Glomerular visceral epithelial cell (primary cell): ENCODE measurements at regions not wholly inside any gene's neighbourhood (a gene's known extent, or its start where the extent isn't known, plus 50 kb on each side); places are given as distances from the start of the nearest gene placed in this dataset.
A peak's percentile ranks its signal among the peaks of the same experiment; 100 is the strongest.

ENCODE experiments used
- DNase-seq: peaks from one replicate; pipeline ENCODE4 v3.0.0-alpha.2; 2016; ENCODE audit errors: extremely low spot score

DNA sequence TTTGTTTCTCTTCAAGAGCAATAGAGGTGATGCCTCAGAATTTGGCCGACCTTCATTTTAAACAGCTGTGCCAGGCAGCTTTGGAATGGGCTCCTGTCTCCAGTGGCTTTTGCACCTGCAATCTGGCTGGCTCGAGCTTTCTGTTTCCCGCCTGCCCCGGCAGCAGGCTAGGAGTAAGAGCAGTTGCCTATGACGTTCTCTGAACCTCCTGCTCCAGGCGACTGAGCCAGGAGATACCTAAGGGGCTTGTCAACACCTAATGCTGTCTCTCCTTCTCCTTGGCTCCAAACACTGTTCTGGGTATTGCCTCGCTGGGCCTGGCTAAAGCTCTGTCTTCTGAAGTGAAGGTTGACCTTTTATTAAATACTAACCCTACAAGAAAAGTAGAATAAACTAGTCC, 229.9 kb downstream of the LRRN1 start:
- DNase-seq, result no peak

DNA sequence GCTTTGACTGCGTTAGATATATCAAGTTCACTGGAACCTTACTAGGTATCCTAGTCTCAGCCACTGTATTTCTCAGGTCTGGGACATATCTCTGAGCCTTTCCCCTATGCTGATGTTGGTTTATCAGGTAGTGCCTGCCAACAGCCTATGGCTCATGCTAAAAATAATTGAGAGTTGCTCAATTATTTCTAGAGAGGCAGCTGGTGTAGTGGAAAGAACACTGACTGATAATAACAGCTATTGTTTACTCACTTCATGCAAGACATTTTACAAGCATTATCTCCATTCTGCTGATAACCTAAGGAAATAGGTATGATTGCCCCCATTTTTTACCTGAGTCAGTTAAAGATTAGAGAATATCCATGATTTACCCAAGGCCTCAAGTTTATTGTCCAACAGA, 231.4 kb downstream of the LRRN1 start:
- DNase-seq, result no peak

DNA sequence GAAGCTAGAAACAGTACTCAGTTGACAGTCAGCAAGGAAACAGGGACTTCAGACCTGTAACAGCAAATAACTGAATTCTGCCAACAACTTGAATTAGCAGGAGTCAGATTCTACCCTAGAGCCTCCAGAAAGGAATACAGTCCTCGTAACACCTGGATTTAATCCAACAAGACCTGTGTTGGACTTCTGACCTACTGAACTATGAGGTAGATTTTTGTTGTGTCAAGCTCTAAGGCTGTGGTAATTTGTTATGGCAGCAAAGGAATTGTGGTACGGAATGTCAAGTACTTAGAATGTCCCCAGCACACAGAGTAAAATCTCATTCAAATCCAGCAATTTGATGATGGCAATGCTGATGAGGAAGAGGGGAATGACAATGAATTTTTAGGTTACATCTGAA, 234.1 kb downstream of the LRRN1 start:
- no peak for DNase-seq

DNA sequence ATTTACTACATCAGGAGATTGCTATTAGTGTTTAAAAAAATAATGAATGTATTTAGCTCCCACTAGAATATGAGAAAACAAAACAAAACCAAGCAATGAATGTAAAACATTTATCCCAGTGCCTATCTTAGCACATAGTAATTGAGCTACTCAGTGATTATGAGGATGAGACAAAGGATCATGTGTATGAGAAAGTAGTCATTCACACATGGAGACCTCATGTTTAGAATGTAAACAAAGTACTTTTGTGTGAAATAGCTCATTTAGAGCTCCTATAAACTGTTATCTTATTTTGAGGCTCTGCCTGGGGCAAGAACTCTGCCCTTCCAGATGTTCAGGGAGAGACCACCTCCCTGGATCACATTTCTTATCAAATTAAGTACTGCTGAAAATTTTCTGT, 236.8 kb downstream of the LRRN1 start:
- no peak for DNase-seq

DNA sequence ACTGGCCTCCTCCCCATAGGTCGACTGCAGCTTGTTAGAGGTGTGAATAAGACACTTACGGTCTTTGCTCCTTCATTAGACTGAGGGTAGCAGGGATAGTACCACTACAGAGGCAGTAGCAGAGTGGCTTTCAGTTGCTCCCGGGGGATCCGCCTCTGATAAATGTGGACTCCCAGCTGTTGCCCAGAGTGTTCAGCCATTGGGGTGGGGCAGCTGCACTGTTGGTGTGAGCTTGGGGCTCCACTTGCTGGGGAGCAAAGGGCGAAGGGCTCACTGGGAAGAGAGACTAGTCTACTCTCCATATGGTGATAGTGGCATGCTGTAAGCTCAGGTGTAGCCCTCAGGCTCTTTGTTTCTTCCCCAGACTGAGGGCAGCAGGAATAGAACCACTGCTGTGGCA, 239.1 kb downstream of the LRRN1 start:
- no peak for DNase-seq

DNA sequence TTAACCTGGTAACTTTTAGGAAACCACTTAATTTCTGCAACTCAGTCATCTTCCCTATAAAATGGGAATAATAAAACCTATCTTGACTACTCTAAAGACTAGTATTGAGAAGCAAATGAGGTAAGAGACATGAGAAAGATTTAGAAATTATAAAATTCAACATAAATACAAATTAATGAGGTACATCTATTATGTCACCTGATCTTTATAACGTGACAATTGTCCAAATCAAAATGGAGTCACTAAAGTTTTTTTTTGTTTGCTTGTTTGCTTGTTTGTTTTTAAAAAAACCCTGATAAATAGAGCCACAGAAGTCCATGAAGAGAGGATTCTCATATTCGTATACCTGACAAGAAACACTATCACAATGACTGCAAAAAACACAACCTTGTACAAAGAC, 242.8 kb downstream of the LRRN1 start:
- no peak for DNase-seq

DNA sequence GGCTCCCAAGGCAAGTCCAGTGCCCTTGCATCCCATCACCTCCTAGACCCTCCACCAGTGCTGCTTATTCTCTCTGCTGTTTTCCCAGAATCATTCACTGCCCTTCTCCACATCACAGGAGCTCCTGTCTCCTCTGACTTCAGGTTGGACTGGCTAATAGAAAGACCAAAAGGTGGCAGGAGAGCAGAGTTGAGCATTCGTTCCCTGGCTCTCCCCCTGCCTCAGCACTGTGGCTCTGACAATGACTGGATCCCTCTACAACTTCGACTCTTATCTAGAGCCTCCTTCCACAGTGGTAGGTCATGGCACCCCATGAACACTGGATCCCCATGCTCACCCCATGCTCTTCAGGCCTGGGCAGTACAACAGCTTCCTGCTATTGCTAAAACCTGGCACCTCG, 243.6 kb downstream of the LRRN1 start:
- DNase-seq, result no peak

DNA sequence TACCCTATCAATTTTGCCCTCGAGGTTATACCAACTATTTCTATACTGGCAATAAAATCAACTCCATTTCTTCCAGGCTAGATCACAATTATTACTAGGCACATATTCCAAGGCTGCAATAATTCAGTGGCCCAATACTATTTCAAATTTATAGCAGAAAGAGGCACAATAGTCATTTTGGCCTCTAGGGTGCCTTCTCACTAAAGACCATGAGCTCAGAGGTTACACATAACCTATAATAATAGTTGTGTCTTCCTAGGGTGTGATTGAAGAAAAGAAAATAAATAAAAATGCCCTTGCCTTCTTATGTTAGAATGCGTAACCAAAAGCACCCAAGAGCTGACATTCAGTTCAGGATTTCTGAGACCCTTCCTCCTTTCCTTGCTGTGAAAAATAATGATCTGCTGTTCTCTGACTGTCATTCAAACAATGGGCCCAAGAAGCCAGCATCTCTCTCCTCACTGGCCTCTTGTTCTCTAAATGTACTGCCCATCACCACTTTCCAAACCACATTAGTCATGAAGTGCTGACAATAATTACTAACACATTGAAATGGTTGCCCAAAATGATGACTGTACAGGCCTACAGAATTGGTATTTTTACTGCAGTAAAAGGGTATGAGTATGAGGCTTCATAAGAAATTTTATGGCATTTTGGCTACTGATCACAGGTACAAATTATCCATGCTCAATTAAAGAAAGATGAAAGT, 244.8 kb downstream of the LRRN1 start:
- peak; percentile 41 for DNase-seq

DNA sequence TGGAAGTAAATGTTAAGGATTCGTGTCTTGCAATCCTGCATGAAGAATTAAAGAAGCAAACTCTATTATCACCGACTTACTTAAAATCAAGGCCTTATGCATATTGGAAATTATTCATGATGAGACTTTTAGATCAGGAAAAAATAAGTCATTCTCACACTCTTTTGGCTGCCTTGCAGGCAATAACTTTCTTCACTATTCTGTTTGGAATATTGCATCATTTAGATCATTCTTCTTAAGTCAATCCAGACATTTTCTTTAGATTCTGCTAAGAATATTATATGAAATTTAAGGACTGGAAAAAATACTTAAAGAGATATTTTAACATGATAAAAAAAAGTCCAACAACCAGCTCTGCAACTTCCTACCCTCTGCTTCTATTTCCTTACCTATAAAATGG, 245.4 kb downstream of the LRRN1 start:
- no peak for DNase-seq

DNA sequence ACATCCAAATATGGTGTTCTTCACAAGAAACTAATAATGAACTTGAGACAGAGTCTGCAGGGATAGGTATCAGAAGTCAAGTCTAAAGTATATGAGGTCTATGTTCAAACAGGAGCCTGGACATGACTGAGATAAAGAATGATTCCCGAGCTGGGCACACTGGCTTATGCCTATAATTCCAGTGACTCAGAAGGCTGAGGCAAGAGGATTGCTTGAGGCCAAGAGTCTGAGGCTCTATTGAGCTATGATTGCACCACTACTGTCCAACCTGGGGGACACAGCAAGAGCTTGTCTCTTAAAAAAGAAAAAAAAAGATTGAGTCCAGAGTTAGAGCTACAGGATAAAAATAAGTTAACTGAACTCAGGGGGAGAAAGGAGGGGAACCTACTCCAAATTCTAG, 246.5 kb downstream of the LRRN1 start:
- DNase-seq, result no peak

DNA sequence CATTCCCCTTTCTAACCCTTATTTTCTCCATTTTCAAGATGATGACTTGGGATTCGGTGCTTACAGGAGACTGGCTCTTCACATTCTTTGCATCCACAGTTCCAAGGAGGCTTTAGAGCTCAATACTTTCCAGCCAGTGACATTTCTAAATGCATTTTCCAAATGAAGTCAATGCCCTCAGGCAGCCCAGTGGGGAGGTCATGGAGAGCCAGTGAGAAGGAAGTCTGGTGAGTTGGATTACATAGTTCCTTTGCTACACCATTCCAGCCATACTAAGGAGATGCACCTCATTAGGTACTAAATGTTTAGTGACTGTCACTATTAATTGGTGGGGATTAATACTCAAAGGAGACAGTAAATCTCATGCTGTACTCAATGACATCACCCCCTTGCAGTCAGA, 248.1 kb downstream of the LRRN1 start:
- no peak for DNase-seq

DNA sequence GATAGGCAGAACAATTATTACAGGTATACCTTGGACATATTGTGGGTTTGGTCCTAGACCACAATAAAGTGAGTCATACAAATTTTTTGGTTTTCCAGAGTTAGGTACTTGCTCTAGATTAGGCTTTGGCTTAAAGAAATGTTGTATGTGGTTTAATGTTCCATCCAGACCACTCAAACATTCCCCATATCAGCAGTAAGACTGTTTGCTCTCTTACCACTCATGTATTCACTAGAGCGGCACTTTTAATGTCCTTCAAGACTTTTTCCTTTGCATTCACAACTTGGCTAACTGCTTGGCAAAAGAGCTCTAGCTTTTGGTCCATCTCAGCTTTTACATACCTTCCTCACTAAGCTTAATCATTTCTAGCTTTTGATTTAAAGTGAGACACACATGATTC, 250.5 kb upstream of the SETMAR start:
- peak; percentile 71 for DNase-seq

DNA sequence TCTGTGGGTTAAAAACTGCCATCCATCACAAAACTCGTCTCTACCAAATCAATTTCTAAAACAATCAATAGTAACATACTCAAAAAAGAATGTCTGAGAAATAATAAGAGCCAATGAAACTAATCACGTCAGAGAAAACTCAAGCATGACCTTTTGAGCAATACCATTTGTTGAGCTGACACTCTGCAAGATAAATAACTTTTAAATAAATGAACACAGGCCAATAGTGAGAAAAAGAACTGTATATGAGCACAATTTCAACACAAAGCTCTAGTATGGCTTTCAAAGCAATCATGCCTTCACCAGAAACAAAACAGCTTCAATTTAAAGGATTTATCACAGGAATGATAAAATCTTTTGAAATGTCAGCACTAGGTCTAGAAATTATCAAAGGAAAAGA, 249.2 kb upstream of the SETMAR start:
- DNase-seq, result no peak

DNA sequence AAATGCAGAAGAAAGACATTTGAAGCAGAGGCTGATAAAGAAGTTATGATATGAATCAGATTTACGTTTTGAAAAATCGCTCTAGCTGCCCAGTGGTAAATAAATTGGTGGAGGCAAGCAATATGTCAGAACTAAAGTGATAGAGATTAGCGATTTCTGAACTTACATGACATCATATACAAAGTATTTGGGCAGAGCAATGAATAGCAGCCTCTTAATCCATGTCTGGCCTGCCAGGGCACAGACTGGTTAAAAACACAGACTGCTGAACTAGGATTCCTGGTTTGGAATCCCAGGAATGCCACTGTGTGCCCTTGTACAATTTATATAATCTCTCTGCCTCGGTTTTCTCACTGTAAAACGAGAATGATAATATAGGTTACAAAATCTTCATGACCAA, 243.1 kb upstream of the SETMAR start:
- DNase-seq, result peak; percentile 73

DNA sequence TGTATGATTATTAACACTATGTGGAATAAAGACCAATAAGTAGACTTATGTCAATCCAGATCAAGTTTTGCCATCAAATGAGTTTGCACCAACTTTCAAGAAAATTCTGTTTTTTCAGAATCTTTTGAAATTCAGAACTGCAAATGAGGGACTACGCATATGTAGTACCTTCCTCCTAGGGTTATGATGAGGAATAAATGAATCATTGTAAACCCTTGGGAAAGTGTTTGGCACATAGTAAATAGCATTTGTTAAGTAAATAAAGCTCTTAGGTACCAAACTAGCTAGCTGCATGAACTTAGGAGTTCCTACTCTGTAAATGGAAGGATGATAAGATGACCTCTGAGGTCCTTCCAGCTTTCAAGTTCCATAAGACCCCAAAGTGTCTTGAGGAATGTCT, 242.6 kb upstream of the SETMAR start:
- DNase-seq, result no peak

DNA sequence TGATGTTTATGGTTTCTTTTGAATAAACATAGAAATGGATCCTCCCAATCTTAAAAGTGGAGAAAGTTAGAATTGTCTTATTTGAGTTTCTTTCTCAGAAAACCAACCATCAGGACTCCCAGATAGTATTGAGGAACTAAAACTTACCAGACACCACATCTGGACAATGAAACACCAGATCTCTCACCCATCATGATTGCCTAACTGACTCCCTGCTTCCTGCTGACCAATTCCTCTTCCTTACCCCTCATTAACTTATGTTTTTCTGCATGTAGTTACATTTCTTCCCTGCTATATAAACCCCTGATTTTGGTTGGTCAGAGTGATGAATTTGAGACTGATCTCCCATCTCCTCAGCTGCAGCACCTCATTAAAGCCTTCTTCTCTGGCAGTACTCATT, 242.0 kb upstream of the SETMAR start:
- no peak for DNase-seq

DNA sequence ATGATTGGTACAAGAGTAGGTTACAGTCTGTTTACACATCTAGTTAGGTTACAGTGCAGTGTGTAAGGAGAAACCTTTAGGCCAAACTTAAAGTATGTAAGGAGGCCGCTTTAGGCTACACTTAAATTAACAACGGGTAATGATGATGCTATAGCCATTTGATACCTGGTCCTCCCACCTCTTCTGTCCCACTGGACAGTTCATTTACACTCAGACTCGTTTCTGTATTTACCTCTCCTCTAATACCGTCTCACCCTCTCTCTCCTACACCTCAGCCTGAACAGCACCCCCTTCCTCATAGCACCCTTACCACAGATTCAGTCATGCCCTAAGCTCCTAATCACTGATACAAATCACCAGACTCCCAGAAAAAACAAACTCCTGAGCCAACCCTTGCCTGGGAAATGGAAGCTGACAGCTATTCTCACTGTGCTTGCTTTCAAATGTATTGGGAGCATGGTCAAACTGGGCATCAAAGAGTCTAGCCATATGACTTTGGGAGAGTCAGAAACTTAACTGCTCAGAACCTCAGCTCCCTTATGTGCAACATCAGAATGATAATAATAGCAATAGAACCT, 241.3 kb upstream of the SETMAR start:
- DNase-seq, result no peak

DNA sequence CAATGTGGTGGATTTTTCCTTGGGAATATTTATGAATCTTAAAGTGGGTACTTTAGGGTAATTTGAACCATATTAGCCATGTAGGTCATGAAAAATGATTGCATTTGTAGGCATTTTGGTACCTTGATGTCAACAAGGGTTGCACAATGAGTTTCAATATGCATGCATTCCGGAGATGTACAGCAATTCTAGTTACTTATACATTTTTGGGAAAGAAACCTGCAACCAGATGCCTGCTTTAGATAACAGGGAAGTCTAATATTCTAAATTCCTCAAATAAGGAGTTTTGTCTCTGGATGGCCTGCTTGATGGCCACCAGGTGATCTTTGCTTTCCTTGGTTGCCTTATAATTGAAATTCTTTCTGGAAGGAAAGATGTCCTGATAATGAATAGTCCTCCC, 240.5 kb upstream of the SETMAR start:
- DNase-seq, result no peak

DNA sequence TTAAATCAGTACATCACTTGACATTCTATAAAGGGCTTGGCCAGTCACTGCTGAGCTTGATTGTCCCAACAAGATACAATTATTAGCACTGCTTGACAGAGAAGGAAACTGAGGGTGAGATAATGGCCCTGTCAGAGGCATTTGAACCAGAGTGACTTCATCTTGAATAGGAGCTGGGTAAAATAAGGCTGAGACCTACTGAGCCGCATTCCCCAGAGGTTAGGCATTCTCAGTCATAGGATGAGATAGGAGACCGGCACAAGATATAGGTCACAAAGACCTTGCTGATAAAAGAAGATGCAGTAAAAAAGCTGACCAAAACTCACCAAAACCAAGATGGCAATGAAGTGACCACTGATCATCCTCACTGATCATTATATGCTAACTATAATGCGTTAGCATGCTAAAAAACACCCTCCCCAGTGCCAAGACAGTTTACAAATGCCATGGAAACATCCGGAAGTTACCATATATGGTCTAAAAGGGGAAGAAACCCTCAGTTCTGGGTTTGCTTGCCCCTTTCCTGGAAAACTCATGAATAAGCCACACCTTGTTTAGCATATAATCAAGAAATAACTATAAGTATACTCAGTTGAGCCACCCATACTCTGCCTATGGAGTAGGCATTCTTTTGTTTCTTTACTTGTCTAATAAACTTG, 239.1 kb upstream of the SETMAR start:
- no peak for DNase-seq

DNA sequence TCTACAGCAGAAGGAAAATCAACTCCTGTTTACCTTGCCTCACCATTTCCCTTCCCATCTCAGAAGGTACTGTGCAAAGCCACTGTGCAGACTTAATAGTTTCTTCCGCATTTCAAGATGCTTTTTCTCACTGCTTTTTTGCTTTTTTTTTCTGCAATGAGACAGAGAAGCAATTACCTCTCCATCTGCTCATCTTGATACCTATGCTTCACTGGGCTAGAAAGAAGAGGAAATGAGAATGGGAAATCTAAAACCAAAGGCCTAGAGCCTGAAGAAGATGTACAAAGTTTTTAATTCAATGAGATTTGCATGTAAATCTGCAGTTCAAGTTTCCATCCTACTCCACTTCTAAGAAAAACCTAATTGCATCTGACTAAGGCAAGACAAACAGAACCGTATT, 238.1 kb upstream of the SETMAR start:
- no peak for DNase-seq

DNA sequence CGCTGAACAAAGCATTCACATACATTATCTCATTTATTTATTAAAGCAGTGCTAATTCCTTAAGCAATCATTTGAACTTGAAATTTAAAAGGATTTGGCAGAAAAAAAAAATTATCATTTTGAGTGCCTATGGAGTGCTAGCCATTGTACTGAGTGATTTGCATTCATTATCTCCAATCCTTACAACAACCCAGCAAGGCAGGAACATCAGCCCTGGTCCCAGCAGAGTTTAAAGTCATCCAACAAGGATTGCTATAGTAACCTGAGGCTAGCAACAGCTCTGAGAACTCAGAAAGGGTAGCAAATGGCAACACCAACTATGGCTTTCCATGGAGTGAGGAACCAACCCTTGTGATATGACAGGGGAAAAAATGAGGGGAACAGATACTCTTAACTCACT, 237.6 kb upstream of the SETMAR start:
- DNase-seq, result no peak

DNA sequence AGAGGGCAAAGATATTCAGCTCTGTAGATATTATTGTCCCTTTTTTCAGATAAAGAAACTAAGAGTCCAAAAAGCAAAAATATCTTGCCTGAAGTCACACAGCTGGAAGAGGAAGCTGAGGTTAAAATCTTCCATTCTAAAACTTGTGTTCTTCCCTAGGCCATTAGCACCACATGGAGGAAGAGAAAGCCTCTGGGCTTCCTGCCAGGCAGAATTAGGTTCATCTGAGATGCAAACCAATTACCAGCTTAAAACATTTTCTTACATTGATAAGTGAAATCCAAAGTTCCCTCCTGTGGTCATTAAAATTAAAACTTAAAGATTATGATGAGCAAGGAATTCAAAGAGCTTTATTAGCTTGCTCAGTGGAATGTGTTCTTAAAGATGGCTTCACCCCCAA, 235.3 kb upstream of the SETMAR start:
- DNase-seq, result no peak

DNA sequence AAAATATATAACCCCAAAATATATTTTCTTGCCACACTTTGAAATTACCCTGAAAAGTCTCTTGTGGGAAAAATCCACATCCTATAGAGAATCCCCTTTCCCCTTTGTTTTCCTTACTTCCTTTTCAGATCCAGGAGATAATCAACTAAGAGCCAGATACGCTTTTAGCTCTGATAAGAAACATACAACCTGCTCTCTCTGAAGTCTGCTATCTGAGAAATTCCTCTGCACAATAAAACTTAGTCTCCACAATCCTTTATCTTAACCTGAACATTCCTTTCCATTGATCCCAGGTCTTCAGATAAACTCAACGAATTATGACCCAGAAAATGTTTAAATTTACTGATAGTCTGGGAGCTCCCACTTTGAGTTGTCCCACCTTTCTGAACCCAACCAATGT, 233.4 kb upstream of the SETMAR start:
- DNase-seq, result no peak
